Type B pancreatic cell (in vitro differentiated cells): ENCODE measurements at regions not wholly inside any gene's neighbourhood (a gene's known extent, or its start where the extent isn't known, plus 50 kb on each side); places are given as distances from the start of the nearest gene placed in this dataset.

Source experiments
- DNase-seq: peaks from one replicate; pipeline ENCODE4 v3.0.0; 2021; ENCODE audit warnings: mixed read lengths; ENCODE audit not compliant: unreplicated experiment; ENCODE audit errors: extremely low spot score
- H3K27ac Mint-ChIP-seq: 2 replicates; pipeline ENCODE4 v1.8.0; 2021; ENCODE audit warnings: mild to moderate bottlenecking, mixed read lengths
- H3K27me3 Mint-ChIP-seq: 2 replicates; pipeline ENCODE4 v1.8.0; 2021; ENCODE audit warnings: mixed read lengths
- H3K36me3 Mint-ChIP-seq: 2 replicates; pipeline ENCODE4 v1.8.0; 2021; ENCODE audit warnings: mixed read lengths
- H3K4me1 Mint-ChIP-seq: one replicate; pipeline ENCODE4 v1.8.0; 2021; ENCODE audit warnings: mixed read lengths; ENCODE audit not compliant: unreplicated experiment
- H3K4me3 Mint-ChIP-seq: 2 replicates; pipeline ENCODE4 v1.8.0; 2021; ENCODE audit warnings: mild to moderate bottlenecking, mixed read lengths
- H3K9me3 Mint-ChIP-seq: 2 replicates; pipeline ENCODE4 v1.8.0; 2021; ENCODE audit warnings: mixed read lengths
- TF ChIP-seq, protein P1 (sequence below): fragments of 200-600 bp; sonication (generic); conservative IDR thresholded peaks from 2 replicates; pipeline ENCODE4 v1.5.0; 2021; ENCODE audit warnings: antibody characterized with exemption, mild to moderate bottlenecking

DNA sequence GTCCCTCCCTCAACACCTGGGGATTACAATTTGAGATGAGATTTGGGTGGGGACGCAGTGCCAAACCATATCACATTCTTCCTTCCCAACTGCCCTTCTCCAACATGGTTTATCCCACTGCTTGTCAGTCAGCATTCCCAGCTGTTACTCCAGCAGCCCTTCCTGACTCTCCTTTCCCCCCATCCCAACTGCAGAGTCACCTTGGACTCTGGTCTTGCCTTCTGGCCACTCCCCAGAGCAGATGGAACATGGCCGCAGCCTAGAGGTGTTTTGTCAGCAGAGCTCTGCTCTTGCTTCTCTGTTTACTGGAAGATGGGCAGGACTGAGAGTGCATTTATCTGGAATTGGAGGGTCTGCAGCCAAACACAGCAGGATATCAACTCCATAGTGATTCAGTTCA is 51.2 kb upstream of the MEX3C start:
- peaks cover 8% of the 10 kb centered on the region for H3K4me1 Mint-ChIP-seq
- H3K9me3 Mint-ChIP-seq, result peaks cover 4% of the 10 kb centered on the region
- no peak for DNase-seq
- H3K36me3 Mint-ChIP-seq, result no peaks in the 10 kb centered on the region
- TF ChIP-seq, protein P1, sequence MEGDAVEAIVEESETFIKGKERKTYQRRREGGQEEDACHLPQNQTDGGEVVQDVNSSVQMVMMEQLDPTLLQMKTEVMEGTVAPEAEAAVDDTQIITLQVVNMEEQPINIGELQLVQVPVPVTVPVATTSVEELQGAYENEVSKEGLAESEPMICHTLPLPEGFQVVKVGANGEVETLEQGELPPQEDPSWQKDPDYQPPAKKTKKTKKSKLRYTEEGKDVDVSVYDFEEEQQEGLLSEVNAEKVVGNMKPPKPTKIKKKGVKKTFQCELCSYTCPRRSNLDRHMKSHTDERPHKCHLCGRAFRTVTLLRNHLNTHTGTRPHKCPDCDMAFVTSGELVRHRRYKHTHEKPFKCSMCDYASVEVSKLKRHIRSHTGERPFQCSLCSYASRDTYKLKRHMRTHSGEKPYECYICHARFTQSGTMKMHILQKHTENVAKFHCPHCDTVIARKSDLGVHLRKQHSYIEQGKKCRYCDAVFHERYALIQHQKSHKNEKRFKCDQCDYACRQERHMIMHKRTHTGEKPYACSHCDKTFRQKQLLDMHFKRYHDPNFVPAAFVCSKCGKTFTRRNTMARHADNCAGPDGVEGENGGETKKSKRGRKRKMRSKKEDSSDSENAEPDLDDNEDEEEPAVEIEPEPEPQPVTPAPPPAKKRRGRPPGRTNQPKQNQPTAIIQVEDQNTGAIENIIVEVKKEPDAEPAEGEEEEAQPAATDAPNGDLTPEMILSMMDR, result no peak
- no peak overlapping the region for H3K27ac Mint-ChIP-seq
- H3K4me3 Mint-ChIP-seq, result no peak overlapping the region
- H3K27me3 Mint-ChIP-seq, result no peaks in the 10 kb centered on the region

DNA sequence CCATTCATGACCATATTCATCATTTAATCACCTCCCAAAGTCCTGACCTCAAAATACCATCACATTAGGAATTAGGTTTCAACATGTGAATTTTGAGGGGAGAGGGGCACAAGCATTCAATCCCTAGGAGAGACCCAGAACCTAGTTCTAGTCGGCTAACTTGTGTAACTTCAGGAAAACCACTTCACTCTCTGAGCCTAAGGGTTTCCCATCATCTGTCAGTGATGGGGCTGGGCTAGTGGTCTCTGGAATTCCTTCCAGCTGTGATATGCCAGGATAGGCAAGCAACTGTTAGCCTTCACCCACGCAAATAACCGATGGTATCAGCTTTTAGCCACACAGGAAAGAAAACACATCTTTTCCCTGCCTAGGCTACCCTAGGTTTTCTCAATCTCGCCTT is 52.5 kb upstream of the MEX3C start:
- H3K9me3 Mint-ChIP-seq, result peaks cover 4% of the 10 kb centered on the region
- no peak overlapping the region for H3K4me3 Mint-ChIP-seq
- no peaks in the 10 kb centered on the region for H3K36me3 Mint-ChIP-seq
- H3K4me1 Mint-ChIP-seq, result peaks cover 8% of the 10 kb centered on the region
- no peak overlapping the region for H3K27ac Mint-ChIP-seq
- H3K27me3 Mint-ChIP-seq, result no peaks in the 10 kb centered on the region
- no peak for DNase-seq
- TF ChIP-seq, protein P1, result no peak

DNA sequence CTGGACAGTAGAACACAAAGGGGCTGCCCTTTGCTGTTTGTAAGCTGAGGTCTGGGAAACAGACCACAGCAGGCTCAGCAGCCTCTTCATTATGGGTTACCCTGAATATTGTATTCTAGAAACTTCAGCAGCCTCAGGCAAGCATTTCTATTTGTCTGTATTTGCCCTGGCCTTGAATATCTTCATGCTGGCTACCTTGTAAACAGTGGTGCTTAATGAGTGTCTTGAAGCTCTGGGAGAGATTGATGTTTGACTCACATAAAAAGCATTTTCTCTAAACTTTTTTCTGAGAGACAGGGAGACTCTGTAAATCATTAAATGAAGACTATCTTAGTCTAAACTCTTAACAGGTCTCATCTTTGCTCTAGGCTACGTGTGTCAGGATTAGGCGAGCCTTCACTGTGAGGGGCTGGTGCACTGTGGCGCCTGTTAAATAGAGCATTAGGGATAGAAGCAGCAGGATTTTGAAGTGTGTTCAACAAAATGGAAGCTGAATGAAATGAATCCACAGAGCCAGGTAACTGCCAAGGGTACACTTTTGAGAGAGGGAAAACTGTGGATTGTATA is 53.1 kb upstream of the MEX3C start:
- Mint-ChIP-seq H3K36me3 (no peaks in the 10 kb centered on the region), H3K4me3 (no peak overlapping the region), H3K27me3 (no peaks in the 10 kb centered on the region), H3K27ac (no peak overlapping the region), H3K4me1 (peaks cover 8% of the 10 kb centered on the region), H3K9me3 (peaks cover 4% of the 10 kb centered on the region)
- TF ChIP-seq, protein P1, result no peak
- DNase-seq, result no peak

DNA sequence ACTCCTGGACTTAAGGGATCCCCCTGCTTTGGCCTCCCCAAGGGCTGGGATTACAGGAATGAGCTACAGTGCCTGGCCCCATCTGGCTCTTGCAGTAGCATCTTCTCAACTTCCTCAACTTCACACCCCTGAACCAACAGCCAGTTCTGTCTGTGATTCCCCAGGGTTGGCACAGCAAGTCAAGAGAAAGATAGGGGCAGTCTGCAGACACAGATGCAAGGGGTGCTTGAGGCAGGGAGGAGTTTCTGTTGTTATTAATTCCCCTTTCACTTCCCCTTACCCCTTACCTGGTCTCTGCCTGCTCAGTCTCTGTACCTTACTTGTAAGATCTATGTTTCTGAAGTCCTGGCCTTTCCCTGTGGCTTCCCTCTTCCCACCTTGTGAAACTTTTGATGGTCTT is 54.1 kb upstream of the MEX3C start:
- Mint-ChIP-seq H3K27ac (no peak overlapping the region), H3K27me3 (no peaks in the 10 kb centered on the region), H3K4me3 (no peak overlapping the region), H3K36me3 (no peaks in the 10 kb centered on the region), H3K9me3 (peaks cover 4% of the 10 kb centered on the region), H3K4me1 (peaks cover 8% of the 10 kb centered on the region)
- TF ChIP-seq, protein P1, result no peak
- DNase-seq, result no peak

DNA sequence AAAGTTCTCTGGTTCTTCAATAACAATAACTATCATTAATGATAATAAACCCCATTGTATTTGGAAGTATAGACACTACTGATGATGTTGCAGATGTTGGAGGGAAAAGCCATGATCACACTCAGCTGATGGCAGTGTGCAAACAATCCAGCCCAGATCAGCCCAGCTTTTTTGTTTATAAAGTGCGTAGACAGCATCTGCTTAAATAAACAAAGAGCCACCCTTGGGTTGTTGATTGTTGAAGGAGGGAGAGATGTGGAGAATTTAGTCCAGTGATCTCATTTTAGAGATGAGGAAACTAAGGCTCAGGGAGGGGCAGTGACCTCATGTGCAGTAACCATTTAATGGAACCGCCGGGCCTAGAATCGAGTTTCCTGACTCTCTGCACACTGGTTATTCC is 56.0 kb upstream of the MEX3C start:
- Mint-ChIP-seq H3K9me3 (no peaks in the 10 kb centered on the region), H3K4me3 (no peak overlapping the region), H3K27me3 (peaks cover 2% of the 10 kb centered on the region), H3K4me1 (peaks cover 8% of the 10 kb centered on the region), H3K36me3 (no peaks in the 10 kb centered on the region), H3K27ac (no peak overlapping the region)
- DNase-seq, result no peak
- TF ChIP-seq, protein P1, result no peak

DNA sequence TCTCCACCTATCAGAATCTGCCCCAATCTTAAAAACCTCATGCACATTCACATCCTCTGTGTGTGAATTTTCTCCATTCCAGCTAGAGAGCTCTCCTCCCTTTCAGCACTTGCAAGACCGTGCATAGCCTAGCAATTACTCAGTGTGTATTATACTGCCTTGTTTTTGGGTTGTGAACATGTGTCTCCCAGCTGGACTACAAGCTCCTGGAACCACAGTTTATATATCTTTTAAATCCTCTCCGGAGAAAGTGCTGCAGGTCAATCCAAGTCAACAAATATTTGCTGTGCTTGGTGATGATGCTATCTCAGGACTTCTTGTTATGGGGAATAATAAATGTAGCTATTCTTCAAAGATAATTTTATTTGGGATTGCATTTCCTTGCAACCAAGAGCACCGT is 58.2 kb upstream of the MEX3C start:
- Mint-ChIP-seq H3K27ac (no peak overlapping the region), H3K36me3 (no peaks in the 10 kb centered on the region), H3K4me3 (no peak overlapping the region), H3K4me1 (peaks cover 1% of the 10 kb centered on the region), H3K27me3 (peaks cover 2% of the 10 kb centered on the region), H3K9me3 (no peaks in the 10 kb centered on the region)
- DNase-seq, result no peak
- TF ChIP-seq, protein P1, result no peak
